Gastrocnemius medialis (tissue), 4 donors: ENCODE measurements at regions not wholly inside any gene's neighbourhood (a gene's known extent, or its start where the extent isn't known, plus 50 kb on each side); places are given as distances from the start of the nearest gene placed in this dataset.

ENCODE experiments used
- ATAC-seq, 2 donors: fragments of 150-250 bp; one replicate each; pipeline ENCODE4 v1.9.1; 2016
- DNase-seq, 2 donors: peaks; one replicate each; pipeline ENCODE4 v3.0.0-alpha.2; 2019
- H3K27ac ChIP-seq, 4 donors: fragments of 200-600 bp; sonication (generic); 1 replicate in 1 of 4; 2 replicates in 3 of 4; pipeline ENCODE4 v1.5.1; 2016 to 2018; ENCODE audit warnings: mild to moderate bottlenecking in 2 of 4, moderate library complexity in 1 of 4
- H3K27me3 ChIP-seq, 3 donors: fragments of 200-600 bp; sonication (generic) in 2 of 3; 1 replicate in 1 of 3; 2 replicates in 2 of 3; pipeline versions ENCODE4 v1.5.1 to v1.6.0; 2016 to 2019; ENCODE audit warnings: mild to moderate bottlenecking in 1 of 3, moderate library complexity in 1 of 3
- H3K36me3 ChIP-seq, 2 donors: fragments of 200-600 bp; sonication (generic) in 1 of 2; one replicate each; pipeline ENCODE4 v1.5.1; 2017 to 2018
- H3K4me1 ChIP-seq, 2 donors: fragments of 200-600 bp; sonication (generic) in 1 of 2; one replicate each; pipeline ENCODE4 v1.5.1; 2016 to 2017; ENCODE audit warnings: mild to moderate bottlenecking in 2 of 2
- H3K4me3 ChIP-seq, 4 donors: fragments of 200-600 bp; sonication (generic) in 3 of 4; 1 replicate in 1 of 4; 2 replicates in 3 of 4; pipeline ENCODE4 v1.5.1; 2016 to 2019; ENCODE audit warnings: mild to moderate bottlenecking in 2 of 4
- H3K9me3 ChIP-seq, 3 donors: fragments of 200-600 bp; sonication (generic) in 2 of 3; 1 replicate in 1 of 3; 2 replicates in 2 of 3; pipeline ENCODE4 v1.5.1; 2016 to 2019
- CTCF ChIP-seq, 5 experiments: fragments of 450-650 bp in 3 of 5; fragments of 200-600 bp in 2 of 5; sonication (generic) in 2 of 5; IDR thresholded peaks in 4 of 5; conservative IDR thresholded peaks in 1 of 5; 1 replicate in 4 of 5; 2 replicates in 1 of 5; pipeline ENCODE4 v1.5.1; 2016 to 2019; ENCODE audit warnings: antibody characterized with exemption in 5 of 5, mild to moderate bottlenecking in 3 of 5, moderate library complexity in 3 of 5
- POLR2A ChIP-seq, 2 donors: fragments of 450-650 bp; IDR thresholded peaks; one replicate each; pipeline ENCODE4 v1.6.1; 2017; ENCODE audit warnings: antibody characterized with exemption in 2 of 2, mild to moderate bottlenecking in 2 of 2, moderate library complexity in 2 of 2
- in situ Hi-C, 4 donors: fragments of 200-750 bp; cut with MboI; loops; one replicate each; pipeline versions ENCODE4 v1.15.0 to v1.8.0; 2017; ENCODE audit warnings: low sequenced_read_pairs in 4 of 4
- intact Hi-C: fragments of 100-400 bp; cut with DNase I; formaldehyde crosslinking; loops from one replicate; pipeline ENCODE4 v1.15.1; 2023; ENCODE audit warnings: low total_unique reads

DNA sequence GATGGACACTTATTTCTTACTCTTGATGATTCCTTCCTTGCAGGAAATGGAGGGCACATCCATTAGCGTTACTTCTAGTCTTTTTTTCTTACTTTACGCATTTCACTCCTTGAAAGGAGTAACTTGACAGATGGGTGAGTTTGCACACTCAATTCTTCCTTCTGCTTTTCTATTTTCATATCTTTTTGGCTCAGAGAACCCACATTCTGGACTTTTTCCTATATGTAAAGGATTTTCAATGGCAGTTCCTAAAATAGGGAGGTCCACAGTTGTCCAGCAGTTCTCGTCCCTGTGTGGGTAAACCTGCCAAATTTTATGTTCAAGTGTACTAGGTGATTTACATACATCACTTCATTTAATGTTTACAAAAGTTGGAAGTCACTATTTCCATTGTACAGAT, 440.0 kb upstream of the KIRREL3 start:
- Histone ChIP-seq H3K9me3 (no peaks in the 10 kb centered on the region), H3K27me3 (no peaks in the 10 kb centered on the region), H3K36me3 (no peaks in the 10 kb centered on the region), H3K27ac (no peak overlapping the region), H3K4me3 (no peak overlapping the region), H3K4me1 (no peaks in the 10 kb centered on the region)
- intact Hi-C loops (no loop called here), in situ Hi-C loops (no loop called here)
- ATAC-seq (no peak), DNase-seq (no peak)
- TF ChIP-seq POLR2A (IDR thresholded peaks at IDR 0.05): no peak

GRCh38 chr11:127425281-127425680, 424.7 kb upstream of the KIRREL3 start:
- H3K27ac ChIP-seq: no peak overlapping the region
- H3K4me3 ChIP-seq: no peak overlapping the region
- H3K27me3 ChIP-seq: no peaks in the 10 kb centered on the region
- H3K9me3 ChIP-seq: no peaks in the 10 kb centered on the region
- TF ChIP-seq POLR2A (IDR thresholded peaks at IDR 0.05) (no peak), CTCF (IDR thresholded peaks at IDR 0.05 in 4 of 5, conservative IDR thresholded peaks at IDR 0.05 in 1 of 5) (no peak)
- H3K36me3 ChIP-seq: no peaks in the 10 kb centered on the region
- intact Hi-C loops: no loop called here
- ATAC-seq: no peak
- no peaks in the 10 kb centered on the region for H3K4me1 ChIP-seq
- in situ Hi-C loops: no loop called here
- DNase-seq: no peak

DNA sequence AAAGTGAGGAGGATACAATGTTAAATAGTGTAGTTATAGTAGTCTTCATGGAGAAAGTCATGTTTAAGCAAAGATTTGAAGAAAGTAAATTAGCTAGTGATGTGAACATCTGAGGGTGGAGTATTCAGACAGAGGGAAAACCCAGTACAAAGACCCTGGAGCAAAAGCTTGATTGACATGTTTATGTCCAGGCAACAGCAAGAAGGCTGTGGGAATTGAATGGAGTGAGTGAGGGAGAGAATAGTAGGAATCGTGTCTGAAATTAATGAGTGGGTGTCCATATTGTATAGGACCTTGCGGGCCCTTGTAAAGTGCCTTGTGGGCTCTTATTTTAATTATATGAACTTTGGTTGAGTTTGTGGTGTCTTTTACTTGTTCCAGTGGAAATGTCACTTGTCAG, 424.1 kb upstream of the KIRREL3 start:
- Histone ChIP-seq H3K36me3 (no peaks in the 10 kb centered on the region), H3K4me3 (no peak overlapping the region), H3K9me3 (no peaks in the 10 kb centered on the region), H3K4me1 (no peaks in the 10 kb centered on the region), H3K27ac (no peak overlapping the region), H3K27me3 (no peaks in the 10 kb centered on the region)
- DNase-seq (no peak), ATAC-seq (no peak)
- in situ Hi-C loops (no loop called here), intact Hi-C loops (no loop called here)
- TF ChIP-seq POLR2A (IDR thresholded peaks at IDR 0.05): no peak
- TF ChIP-seq CTCF (IDR thresholded peaks at IDR 0.05 in 4 of 5, conservative IDR thresholded peaks at IDR 0.05 in 1 of 5): no peak

- ATAC-seq (no peak), DNase-seq (no peak)
- intact Hi-C loops: no loop called here
- H3K27ac ChIP-seq: no peak overlapping the region
- H3K4me3 ChIP-seq: no peak overlapping the region
- no peaks in the 10 kb centered on the region for H3K4me1 ChIP-seq
- in situ Hi-C loops: no loop called here
- TF ChIP-seq POLR2A (IDR thresholded peaks at IDR 0.05) (no peak), CTCF (IDR thresholded peaks at IDR 0.05 in 4 of 5, conservative IDR thresholded peaks at IDR 0.05 in 1 of 5) (no peak)
- H3K27me3 ChIP-seq: no peaks in the 10 kb centered on the region
- no peaks in the 10 kb centered on the region for H3K9me3 ChIP-seq
- no peaks in the 10 kb centered on the region for H3K36me3 ChIP-seq
Observed at GRCh38 chr11:127420139-127420538, 419.6 kb upstream of the KIRREL3 start.

- Histone ChIP-seq H3K9me3 (no peaks in the 10 kb centered on the region), H3K27ac (no peak overlapping the region), H3K4me3 (no peak overlapping the region), H3K36me3 (no peaks in the 10 kb centered on the region), H3K4me1 (no peaks in the 10 kb centered on the region), H3K27me3 (no peaks in the 10 kb centered on the region)
- TF ChIP-seq POLR2A (IDR thresholded peaks at IDR 0.05) (no peak), CTCF (IDR thresholded peaks at IDR 0.05 in 4 of 5, conservative IDR thresholded peaks at IDR 0.05 in 1 of 5) (no peak)
- no peak for DNase-seq
- ATAC-seq: no peak
- intact Hi-C loops (no loop called here), in situ Hi-C loops (no loop called here)
Observed at GRCh38 chr11:127412722-127413380, 412.3 kb upstream of the KIRREL3 start.
